LNCaP clone FGC (cell line): ENCODE measurements at regions not wholly inside any gene's neighbourhood (a gene's known extent, or its start where the extent isn't known, plus 50 kb on each side); places are given as distances from the start of the nearest gene placed in this dataset.

ENCODE experiments used
- DNase-seq: peaks from one replicate; pipeline ENCODE4 v3.0.0-alpha.2; 2011; ENCODE audit warnings: low read depth
- H3K4me3 ChIP-seq: 2 replicates; pipeline ENCODE4 v1.5.1; 2011; ENCODE audit warnings: mild to moderate bottlenecking, low read depth, low read length, control low read depth
- TF ChIP-seq, protein P1 (sequence below): IDR thresholded peaks from 2 replicates; pipeline ENCODE4 v1.5.1; 2012; ENCODE audit warnings: mild to moderate bottlenecking; ENCODE audit not compliant: control insufficient read depth, insufficient read depth; ENCODE audit errors: extremely low read depth

DNA sequence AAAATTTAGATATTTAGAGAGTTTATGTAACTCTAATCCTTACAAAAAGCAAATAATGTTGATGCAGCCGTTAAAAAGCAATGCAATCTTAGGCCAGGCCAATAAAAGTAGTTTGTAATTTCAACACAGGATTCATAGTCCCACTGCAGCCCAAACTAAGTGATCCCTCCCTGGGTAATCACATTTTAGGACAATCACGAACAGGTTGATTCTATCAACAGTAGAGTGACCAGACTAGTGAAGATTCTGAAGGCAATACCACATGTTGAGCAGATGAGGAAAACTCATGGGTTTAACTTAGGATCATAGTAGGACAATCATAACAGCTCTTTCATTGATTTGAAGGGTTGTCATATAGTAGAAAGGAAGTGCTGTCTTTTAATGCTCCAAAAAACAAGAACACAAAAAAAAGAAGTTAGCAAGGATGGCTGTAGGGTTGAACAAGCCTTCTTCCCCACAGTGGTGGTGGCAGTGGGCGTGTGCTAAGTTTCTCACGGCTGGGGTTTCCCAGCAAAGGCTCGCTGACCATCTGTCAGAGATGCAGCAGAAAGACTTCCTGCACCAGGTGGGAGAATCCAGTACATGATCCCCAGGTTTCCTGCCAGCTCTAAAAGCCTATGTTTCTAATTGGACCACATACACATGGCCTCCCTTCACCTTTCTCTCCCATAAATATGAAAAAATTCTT lies 212.2 kb downstream of the CHRM2 start:
- no peak overlapping the region for H3K4me3 ChIP-seq
- TF ChIP-seq, protein P1, sequence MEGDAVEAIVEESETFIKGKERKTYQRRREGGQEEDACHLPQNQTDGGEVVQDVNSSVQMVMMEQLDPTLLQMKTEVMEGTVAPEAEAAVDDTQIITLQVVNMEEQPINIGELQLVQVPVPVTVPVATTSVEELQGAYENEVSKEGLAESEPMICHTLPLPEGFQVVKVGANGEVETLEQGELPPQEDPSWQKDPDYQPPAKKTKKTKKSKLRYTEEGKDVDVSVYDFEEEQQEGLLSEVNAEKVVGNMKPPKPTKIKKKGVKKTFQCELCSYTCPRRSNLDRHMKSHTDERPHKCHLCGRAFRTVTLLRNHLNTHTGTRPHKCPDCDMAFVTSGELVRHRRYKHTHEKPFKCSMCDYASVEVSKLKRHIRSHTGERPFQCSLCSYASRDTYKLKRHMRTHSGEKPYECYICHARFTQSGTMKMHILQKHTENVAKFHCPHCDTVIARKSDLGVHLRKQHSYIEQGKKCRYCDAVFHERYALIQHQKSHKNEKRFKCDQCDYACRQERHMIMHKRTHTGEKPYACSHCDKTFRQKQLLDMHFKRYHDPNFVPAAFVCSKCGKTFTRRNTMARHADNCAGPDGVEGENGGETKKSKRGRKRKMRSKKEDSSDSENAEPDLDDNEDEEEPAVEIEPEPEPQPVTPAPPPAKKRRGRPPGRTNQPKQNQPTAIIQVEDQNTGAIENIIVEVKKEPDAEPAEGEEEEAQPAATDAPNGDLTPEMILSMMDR, result no peak
- no peak for DNase-seq

DNA sequence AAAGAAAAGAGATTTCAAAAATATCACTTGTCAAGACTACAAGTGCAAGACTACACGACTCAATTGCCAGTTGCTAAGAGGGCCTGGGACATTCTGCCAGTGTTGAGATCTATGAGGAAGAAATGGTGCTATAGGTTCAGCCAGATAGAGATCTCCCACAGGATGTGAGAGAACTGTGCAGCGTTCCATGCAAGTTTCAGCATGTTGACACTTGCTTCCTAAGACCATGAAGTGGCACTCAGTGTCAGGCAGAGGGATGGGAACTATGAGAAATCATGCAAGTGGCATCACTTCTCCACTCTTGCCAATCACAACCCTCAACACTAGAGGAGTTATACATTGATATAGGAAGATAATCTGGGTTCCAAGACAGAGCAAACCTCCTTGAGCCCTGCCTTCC lies 210.3 kb downstream of the CHRM2 start:
- no peak overlapping the region for H3K4me3 ChIP-seq
- no peak for DNase-seq
- TF ChIP-seq, protein P1, result no peak

- DNase-seq, result no peak
- no peak overlapping the region for H3K4me3 ChIP-seq
- TF ChIP-seq, protein P1, result no peak
These were observed 206.1 kb downstream of the CHRM2 start for GRCh38 chr7:137074391-137075030.

- DNase-seq, result no peak
- TF ChIP-seq, protein P1, result no peak
- H3K4me3 ChIP-seq, result no peak overlapping the region
These were observed 205.3 kb downstream of the CHRM2 start for GRCh38 chr7:137073571-137074325.
